HG02981 (cell line): ENCODE measurements at regions not wholly inside any gene's neighbourhood (a gene's known extent, or its start where the extent isn't known, plus 50 kb on each side); places are given as distances from the start of the nearest gene placed in this dataset.

Experiments
- ATAC-seq: cut with Tn5 transposase; IDR thresholded peaks from one replicate; pipeline ENCODE4 v1.9.1; 2021; ENCODE audit warnings: mild to moderate bottlenecking, moderate library complexity; ENCODE audit not compliant: unreplicated experiment

DNA sequence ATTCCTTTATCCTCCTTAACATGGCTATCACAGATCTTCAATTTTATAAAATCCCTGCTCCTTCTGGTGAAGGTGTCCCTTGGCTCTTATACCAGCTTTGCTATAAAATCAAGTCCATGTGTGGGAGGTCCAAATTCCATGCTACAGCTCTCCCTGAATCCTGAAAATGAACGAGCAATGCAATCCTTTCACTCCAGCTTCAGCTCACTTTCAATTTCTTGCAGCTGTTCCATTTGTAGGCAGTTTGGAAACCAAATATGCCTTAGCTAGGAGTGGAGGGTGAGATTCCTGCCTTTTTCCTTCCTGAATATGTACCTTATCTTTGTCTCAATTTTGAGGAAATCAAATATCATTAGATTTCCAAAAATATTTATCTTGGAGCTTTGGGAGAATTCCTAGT lies 402.6 kb downstream of the TTLL7 start:
- no peak for ATAC-seq

DNA sequence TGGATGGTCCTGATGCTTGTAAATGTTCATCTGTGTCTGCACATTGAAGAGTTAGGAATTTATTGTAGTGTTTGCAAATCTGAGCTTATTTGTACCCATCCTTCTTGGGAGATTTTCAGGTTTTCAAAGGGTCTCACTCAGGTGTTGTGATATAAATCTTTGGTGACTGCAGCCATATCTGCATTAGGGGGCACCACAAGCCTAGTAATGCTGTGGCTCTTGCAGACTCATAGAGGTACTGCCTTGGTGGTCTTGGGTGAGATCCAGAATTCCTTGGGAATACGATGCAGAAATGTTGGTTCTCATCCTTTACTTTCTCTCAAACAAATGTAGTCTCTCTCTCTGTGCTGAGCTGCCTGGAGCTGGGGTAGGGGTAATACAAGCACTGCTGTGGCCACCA lies 405.9 kb downstream of the TTLL7 start:
- no peak for ATAC-seq

DNA sequence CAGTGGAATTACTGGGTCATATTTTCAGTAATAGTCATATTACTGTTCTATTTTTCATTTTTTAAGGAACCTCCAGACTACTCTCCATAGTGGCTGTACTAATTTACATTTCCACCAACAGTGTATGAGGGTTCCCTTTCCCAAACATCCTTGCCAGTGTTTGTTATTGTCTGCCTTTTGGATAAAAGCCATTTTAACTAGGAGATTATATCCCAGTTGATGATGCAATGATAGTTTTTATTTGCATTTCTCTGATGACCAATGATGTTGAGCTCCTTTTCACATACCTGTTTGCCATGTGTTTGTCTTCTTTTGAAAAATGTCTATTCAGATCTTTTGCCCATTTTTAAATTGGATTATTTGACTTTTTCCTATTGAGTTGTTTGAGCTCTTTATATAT lies 410.8 kb downstream of the TTLL7 start:
- ATAC-seq: no peak

DNA sequence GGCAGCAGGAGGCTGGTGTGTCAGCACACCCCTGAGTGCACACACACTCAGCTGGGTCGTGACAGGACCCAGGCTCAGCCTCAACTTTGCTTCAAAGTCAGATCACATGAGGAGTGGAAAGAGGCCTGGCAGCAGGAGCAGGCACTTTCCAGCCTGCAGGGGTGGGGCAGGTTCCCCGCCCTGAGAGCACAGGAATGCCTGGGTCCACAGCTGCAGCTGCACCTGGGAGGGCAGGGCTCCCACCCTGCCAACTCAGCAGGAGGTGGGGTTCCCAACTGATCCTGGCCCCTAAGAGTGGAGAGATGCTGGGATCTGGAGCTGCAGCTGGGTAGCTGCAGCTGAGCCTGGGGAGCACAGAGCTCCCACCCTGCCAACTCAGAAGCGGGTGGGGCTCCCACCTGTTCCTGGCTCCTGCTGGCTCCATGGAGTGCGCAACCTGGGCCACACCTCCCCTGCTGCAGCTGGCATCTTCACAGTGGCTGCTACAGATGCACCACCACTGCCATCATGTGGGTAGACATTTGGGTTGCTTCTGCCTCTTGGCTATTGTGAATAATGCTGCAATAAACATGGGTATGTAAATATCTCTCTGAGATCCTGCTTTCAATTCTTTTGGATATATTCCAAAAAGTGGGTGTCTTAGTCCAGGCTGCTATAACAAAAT lies 415.4 kb downstream of the TTLL7 start:
- no peak for ATAC-seq

DNA sequence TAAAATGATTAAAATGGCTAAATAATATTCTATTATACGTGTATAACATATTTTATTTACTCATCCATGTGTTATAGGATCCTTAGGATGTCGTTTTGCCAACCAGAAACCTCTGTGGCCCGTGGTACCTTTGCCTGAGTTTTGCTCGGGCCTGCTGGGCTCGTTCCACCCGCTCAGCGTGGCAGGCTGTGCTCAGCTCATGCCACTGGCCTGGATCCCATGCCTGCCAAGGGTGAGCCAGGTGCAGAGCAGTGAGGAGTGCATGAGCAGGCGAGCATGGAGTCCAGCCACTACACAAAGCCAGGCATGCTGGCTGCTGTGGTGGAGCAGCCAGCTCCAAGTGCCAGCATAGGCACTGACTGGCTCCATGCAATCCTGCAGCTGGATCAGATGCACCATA lies 417.2 kb downstream of the TTLL7 start:
- ATAC-seq: no peak

DNA sequence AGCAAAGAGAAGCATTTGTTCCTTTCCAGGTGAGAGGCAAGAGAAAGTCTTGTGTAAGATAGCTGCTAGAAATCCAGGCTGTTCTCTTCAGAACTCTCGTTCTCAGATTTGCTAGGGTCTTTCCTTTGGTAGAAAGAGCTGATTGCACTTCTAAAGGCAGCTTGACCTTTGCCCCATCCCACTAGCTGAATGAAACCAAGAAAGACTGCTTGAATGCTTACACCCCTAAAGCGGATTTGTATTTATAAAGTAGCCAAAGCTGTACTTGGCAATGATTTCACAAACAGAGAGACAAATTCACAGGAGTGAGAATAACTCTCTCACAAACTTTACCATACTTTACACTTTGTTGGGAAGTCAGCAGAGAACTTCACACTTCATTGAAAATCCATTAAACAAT lies 424.1 kb downstream of the TTLL7 start:
- ATAC-seq: no peak

DNA sequence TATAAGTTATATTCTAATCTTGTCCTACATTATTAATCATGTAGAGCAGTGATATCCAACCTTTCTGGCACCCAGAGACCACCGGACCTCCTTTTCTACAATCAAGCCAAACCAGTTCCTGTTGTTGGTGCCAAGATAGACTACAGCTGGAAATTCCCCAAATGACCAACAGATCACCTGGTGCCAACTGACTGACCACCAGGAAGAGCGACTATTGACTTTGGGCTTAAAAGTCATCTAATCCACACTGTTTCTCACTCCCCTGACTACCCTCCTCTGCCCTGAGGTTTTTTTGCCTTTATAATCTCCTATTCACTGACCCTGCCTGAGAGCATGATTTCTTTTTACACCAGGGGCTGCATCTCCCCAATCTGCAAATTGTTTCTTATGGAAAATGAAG lies 425.2 kb downstream of the TTLL7 start:
- no peak for ATAC-seq

DNA sequence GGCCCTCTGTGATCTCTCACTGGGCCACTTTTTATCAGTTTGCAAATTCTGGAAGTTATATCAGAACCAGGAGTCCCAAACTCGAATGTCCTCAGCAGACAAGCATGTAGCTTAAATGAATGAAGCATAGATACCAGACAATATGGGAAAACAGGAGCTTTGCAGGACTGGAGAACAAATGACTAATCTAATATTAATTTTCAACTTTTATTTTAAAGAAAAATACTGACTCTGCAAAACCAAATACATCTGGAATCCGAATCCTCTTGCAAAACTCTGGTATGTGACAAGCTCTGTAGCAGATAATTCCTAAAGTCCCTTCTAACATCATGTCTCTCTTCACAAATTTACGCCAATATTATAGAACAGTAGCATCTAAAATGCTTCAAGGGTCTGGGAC lies 427.4 kb downstream of the TTLL7 start:
- ATAC-seq: no peak

DNA sequence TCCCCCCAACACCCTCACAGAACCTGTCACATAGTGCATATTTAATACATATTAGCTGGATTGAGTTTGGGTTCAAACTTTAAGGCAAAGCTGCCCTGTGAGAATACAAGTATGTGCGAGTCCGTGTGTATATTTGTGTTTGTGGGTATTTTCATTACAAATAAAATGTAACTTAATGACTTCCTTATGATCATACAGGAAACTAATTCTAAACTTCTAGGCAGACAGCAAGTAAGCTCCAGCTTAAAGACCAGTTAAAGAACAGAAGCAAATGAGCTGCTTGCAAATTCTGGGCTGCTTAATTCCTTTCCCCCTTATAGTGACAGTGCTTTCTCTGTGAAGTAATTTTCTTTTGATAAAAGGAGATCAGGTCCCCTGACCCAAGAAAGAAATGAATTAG lies 437.6 kb downstream of the TTLL7 start:
- no peak for ATAC-seq

DNA sequence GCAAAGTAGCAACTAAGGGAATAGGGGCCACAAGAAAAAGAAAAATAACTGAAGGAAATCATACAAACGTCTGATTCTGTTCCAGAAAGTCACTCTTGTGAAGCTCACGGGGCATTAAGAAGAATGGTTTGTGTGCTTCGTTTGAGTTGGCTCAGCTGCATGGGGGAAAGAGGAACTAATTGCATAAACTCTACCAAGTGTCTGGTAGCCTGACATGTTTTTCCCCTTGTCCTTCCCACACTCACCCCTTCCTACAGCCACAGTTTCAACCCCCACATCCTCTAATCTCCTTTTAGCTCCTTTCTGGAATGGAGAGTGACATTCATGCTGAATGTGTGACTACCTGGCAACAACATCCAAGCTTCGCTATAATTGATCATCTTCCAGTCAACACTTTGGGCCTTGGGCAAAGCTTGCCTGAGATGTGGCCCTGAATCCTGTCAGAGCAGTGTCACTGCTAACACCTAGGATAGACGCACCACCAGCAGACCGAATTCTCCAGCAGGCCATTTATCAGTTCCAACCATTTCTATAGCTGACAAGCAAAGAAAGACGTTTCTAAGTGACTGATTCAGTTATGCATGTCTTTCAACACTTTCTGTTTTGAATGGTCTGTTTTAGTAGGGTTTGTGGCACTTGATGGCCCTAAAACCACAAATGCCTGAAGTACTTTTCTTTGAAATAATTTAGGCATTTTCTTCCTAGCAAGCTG lies 439.6 kb downstream of the TTLL7 start:
- ATAC-seq: no peak

DNA sequence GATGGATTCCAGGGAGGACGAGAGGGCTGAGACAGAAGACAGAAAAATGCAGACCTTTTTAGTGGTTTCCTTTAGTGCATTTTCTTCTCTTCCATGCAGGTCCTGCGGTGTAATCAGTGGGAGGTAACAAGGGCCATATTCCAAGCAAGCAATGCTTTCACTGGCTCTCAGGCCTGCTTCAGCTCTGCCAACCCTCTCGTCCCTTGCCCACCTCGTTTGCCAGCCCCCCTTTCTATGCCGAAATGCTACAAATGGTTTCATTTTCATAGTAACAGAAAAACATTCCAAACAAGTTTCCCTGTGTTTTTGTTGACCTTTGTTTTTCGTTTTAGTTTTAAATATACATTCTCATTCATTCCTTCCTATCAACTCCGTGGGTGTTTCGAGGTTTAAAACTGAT lies 443.1 kb downstream of the TTLL7 start:
- no peak for ATAC-seq

DNA sequence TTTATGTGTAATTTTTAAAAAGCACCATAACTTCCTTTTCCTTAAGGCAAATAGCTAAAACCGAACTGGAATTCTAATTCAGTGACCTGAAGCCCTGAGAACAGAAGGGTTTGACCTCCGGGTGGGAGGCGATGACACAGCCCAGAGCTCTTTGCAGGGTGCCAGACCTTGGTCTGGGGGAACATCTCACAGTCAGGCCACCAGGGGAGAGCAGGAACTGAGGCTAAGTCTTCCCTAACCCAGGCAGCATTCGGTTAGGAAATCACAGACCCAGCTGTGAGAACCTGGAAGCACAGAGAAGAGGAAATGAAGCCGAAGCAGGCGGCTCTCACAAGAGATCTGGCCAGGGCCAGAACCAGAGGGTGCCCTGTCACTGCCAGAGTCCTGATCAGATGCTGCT lies 444.8 kb downstream of the TTLL7 start:
- ATAC-seq: no peak

DNA sequence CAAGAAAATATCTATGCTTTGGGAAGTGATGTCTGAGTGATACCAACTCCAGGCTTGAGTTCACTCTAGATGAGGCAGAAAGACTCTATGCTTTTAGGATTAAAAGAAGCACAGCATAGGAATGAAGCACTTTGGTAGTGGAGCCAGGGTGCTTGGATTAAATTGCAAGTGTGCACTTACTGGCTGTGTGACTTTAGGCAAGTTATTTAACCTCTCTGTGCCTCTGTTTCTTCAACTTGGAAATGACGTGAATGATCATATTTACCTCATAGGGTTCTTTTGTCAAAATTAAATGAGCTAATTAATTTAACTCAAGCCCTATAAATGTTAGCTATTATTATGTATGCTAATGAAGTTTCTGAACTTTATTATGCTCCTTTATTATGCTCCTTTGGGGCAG lies 446.1 kb downstream of the TTLL7 start:
- ATAC-seq: no peak

DNA sequence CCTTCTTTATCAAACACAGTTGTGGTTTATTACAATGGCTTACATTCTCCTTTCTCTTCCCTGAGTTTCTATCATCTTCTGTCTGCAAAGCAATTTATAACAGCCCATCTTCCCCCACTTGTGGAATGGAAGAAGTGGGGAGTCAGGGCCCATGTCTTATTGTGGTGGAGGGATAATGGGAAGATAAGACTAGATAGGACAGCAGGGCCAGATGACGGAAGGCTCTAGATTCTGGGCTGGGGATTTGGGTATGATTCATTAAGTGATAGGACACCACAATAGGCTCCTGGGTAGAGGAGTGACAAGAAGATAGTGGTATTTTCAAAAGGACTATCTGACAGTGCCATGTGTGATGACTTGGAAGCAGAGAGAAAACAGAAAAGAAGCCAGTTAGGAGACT lies 450.6 kb downstream of the TTLL7 start:
- no peak for ATAC-seq

DNA sequence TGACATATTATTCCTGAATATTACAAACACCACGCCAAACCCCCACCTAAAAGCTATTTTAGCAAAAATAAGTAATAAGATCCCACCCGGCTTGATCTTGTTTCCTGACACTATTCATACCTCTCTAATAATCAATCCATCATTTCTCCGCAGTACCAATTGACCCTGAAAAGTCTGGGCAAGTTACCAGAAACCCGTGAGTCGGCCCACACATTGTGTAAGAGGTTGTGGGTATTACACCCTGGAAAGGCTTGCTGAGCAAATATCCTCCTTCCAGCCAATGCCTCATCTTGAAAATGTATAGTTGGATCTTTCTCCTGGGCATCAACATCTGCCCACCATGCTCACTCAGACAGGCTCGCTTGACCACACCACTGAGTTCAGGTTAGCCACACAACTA lies 451.0 kb downstream of the TTLL7 start:
- no peak for ATAC-seq

DNA sequence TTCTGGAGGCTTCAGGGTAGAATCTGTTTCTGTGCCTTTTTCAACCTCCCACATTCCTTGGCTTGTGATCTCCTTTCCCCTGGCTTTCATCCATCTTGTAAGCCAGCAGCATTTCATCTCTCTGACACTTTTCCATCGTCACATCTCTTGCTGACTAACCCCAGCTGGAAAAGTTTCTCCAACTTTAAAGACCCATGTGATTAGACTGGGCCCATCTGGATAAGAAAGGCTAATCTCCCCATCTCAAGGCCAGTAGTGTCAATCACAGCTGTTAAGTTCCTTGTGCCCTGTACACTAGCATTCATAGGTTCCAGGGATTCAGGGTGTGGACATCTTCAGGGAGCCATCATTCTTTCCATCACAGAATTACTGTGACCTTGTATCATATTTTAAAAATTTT lies 452.1 kb downstream of the TTLL7 start:
- ATAC-seq: no peak

DNA sequence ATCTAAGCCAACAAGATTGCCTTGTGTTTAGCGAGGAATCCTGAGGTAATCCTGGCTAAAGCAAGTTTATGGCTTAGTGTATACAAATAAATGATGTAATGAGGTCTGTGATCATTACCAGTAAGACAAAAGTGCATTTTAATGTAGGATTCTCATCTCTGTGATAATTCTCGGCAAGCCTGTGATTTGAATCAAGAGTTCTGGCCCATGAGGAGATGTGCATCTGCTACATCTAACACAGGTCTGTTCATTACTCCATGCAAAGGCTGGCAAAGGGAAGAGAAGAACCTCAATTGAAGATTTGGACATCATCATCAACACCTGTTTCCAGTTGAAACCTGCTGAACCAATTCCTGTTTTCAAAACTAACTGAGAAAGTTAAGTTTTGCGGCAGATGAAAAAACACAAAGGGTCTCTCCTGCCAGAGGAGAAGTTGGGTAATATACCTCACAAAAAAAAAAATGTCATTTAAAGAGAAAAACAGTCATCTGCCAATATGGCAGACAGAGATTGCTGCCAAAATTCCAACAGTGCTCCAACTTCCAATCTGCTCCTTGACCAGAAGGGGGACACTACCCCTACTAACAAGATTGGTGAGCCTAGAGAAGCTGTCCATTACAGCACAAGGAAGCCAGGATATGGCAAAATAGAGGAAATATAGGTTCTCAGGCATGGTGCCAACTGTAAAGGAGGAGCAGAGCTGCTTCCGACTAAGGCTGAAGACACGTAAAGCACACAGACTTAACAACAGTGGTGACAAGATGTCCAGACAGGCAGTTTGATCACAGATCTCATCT lies 453.7 kb downstream of the TTLL7 start:
- no peak for ATAC-seq

DNA sequence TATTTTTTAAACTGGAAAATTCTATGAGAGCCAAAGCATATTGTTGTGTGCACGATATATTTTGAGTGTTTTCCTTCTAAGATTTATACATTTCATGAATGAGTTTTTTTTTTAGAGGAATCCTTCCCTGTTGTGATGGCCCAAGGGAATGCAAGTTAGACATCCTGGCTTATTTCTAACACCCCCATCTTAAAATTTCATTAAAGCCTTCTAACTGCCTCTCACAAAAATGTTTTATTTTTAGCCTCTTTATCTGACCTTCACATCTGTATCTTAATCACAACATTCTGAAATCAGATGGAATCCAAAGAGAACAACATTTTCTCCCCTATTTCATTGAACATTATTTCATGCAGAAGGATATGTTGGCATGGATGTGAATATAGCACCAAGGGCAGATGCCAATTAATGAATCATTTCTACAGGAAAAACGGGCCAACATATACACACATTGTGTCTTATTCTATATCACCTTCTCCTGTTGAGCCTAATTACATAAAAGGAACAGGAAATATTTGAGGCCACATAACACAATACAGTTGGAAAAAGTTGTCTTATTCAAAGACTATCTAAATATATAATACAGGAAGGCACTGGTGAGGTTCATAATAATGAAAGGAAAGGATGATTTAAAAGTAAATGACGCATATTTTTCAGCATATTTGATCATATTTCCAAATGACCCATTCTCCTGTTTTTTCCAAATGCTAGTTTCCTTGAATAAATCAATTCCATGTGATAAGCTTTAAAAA lies 455.5 kb downstream of the TTLL7 start:
- ATAC-seq: no peak

DNA sequence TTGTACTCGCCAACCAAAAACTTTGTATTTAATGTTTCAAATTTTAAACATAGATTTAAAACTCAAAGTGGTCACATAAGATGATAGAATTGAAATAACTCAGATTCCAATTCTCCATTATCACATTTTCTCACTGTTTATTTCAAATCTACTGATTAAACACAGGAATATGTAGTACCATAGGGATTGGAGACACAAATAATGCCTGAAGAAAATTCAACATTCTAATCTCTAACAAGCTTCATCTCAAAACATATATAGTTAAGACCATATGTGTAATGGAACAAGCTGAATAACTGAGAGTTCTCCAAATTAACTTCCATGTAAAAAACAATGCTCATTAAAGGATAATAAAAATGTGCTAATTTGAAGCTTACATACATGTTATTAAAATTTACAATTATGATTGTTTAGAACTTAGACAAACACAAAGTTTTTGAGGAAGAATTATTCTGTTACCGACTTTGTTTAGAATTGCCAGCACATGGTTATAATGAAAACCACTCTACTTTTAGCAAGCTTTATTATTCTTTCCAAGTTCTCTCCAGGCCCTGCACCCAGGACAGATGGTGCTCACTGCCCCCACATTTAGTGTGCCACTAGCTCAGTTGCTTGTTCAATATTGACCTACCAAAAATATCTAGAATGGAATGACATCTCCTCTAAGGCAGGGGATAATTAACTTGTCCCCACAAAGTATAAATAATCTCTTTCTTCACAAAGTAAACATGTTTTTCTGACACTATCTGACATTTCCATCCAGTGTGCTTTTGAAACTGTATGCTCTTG lies 467.2 kb downstream of the TTLL7 start:
- ATAC-seq: no peak

DNA sequence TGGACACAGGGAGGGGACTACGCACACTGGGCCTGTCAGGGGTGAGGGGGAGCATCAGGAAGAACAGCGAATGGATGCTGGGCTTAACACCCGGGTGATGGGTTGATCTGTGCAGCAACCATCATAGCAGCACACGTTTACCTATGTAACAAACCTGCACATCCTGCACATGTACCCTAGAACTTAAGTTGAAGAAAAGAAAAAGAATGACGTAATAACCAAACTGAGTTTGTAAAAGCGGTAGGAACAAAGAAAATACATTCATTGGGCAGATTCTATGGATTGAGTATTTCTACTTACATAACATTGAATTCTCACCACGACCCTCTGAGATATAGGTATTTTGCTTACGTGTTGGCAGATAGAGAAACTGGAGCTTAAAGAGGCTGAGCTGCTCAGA lies 468.4 kb downstream of the TTLL7 start:
- ATAC-seq: no peak

DNA sequence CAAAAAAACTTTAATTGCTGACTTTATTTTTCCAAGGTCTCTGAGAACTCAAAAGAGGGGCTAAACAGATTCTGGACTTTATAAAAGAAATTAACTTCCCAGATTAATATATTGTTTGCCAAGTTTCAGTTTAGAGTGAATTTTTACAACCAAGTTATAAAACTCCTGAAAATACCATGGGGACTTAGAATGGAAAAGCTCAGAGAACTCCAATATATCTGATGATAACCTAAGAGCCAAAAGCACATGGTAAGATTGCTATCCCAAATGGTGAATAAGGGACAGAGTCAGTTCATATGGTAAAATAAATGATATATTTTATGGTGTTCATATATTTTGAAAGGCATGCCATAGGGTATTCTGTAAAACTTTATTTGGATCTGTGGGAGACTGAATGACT lies 470.9 kb downstream of the TTLL7 start:
- no peak for ATAC-seq
